Psoas muscle (tissue), 7 donors: ENCODE measurements at regions not wholly inside any gene's neighbourhood (a gene's known extent, or its start where the extent isn't known, plus 50 kb on each side); places are given as distances from the start of the nearest gene placed in this dataset.
"Not testable (repeated sequence)": the region's sequence is repeated elsewhere in the genome, so short reads cannot be mapped to it uniquely, and the experiment has no call there.

ENCODE experiments used
- ATAC-seq, 4 donors: fragments of 200-7000 bp; cut with Tn5 transposase; one replicate each; pipeline ENCODE4 v1.9.1; 2020; ENCODE audit warnings: moderate library complexity in 3 of 4, mild to moderate bottlenecking in 2 of 4
- DNase-seq, 2 donors: peaks; one replicate each; pipeline ENCODE4 v3.0.0-alpha.2; 2020
- H3K27ac ChIP-seq: fragments of 200-600 bp; one replicate; pipeline ENCODE4 v1.8.0; 2022
- H3K27me3 ChIP-seq, 3 donors: fragments of 200-600 bp in 1 of 3; one replicate each; pipeline versions ENCODE4 v1.6.1 to v1.8.0; 2013 to 2022; ENCODE audit warnings: low read length in 2 of 3, mild to moderate bottlenecking in 2 of 3, moderate library complexity in 1 of 3; ENCODE audit not compliant: insufficient read depth in 3 of 3
- H3K36me3 ChIP-seq, 2 donors: fragments of 200-600 bp in 1 of 2; one replicate each; pipeline versions ENCODE4 v1.6.1 to v1.8.0; 2013 to 2022; ENCODE audit warnings: low read depth in 1 of 2, mild to moderate bottlenecking in 1 of 2, moderate library complexity in 1 of 2; ENCODE audit not compliant: insufficient read depth in 1 of 2
- H3K4me1 ChIP-seq: fragments of 200-600 bp; one replicate; pipeline ENCODE4 v1.8.0; 2022
- H3K4me3 ChIP-seq: fragments of 200-600 bp; one replicate; pipeline ENCODE4 v1.8.0; 2022; ENCODE audit warnings: mild to moderate bottlenecking
- H3K9me3 ChIP-seq: fragments of 200-600 bp; one replicate; pipeline ENCODE4 v1.8.0; 2022
- CTCF ChIP-seq: fragments of 200-600 bp; IDR thresholded peaks from one replicate; pipeline ENCODE4 v1.8.0; 2022; ENCODE audit warnings: antibody characterized with exemption
- WGBS, 3 donors: extraction: QIAGEN DNeasy Blood & Tissue Kit; methylation state at CpG; one replicate each; pipeline versions ENCODE4 v1.1.6 to v1.1.7; 2013; 5-methylcytosine and 5-hydroxymethylcytosine counted together
- intact Hi-C, 2 donors: fragments of 100-400 bp; cut with DNase I; formaldehyde crosslinking; loops; one replicate each; pipeline versions ENCODE4 v1.11.0 to v1.14.2; 2022
- donor health status: healthy with polysubstance abuse.
- donor health status: DM: no; HTN: no; CAD: no; lungs with moderate emphysema.
- donor health status: Bipolar disorder and iron deficiency.
- donor health status: healthy.
- donor health status: DM: yes; HTN: yes; CAD: no.
- donor health status: DM: no; HTN: no; CAD: no.
- donor health status: DM: yes; HTN: yes; CAD: no.

GRCh38 chr2:138373993-138374408 is 127.6 kb upstream of the SPOPL start:
- DNase-seq: no peak
- intact Hi-C loops: loop anchor here in 1 of 2 donors (5.0 to 10.0 kb wide), 2 partner anchors 411 to 427 kb away; partner anchors contain the start of gene NXPH2
- 50 to 67% (median 62%) methylated on average over 1 of the region's 1 CpG for WGBS, 3 donors

GRCh38 chr2:138381373-138381772 is 120.2 kb upstream of the SPOPL start:
- Histone ChIP-seq H3K27me3 (peaks cover 0 to 1% (median 0%) of the 10 kb centered on the region in 3 donors), H3K4me1 (no peaks in the 10 kb centered on the region), H3K9me3 (no peaks in the 10 kb centered on the region), H3K27ac (no peak overlapping the region), H3K36me3 (no peaks in the 10 kb centered on the region), H3K4me3 (no peak overlapping the region)
- intact Hi-C loops: no loop called here
- DNase-seq (no peak), ATAC-seq (no peak)
- TF ChIP-seq CTCF: no peak

More at GRCh38 chr2:138373993-138374408, 127.6 kb upstream of the SPOPL start:
- H3K9me3 ChIP-seq: no peaks in the 10 kb centered on the region
- ATAC-seq: peak in 1 of 4 donors; percentile 57
- TF ChIP-seq CTCF: peak; percentile 59
- H3K27ac ChIP-seq: no peak overlapping the region
- H3K27me3 ChIP-seq: no peaks in the 10 kb centered on the region
- H3K4me3 ChIP-seq: no peak overlapping the region
- H3K4me1 ChIP-seq: no peaks in the 10 kb centered on the region
- H3K36me3 ChIP-seq: no peaks in the 10 kb centered on the region

GRCh38 chr2:138382672-138383071 is 118.9 kb upstream of the SPOPL start:
- ATAC-seq: no peak
- WGBS, 3 donors: 88 to 93% (median 92%) methylated on average over 1 of the region's 1 CpG

GRCh38 chr2:138386191-138386590 is 115.4 kb upstream of the SPOPL start:
- WGBS, 3 donors: 88 to 92% (median 89%) methylated on average over 9 of the region's 9 CpGs
- H3K27ac ChIP-seq, H3K9me3 ChIP-seq, H3K27me3 ChIP-seq, H3K36me3 ChIP-seq, ATAC-seq, DNase-seq, intact Hi-C loops, H3K4me1 ChIP-seq, H3K4me3 ChIP-seq: not testable (repeated sequence)

More at GRCh38 chr2:138382672-138383071, 118.9 kb upstream of the SPOPL start:
- no peak overlapping the region for H3K4me3 ChIP-seq
- TF ChIP-seq CTCF: no peak
- H3K27ac ChIP-seq: no peak overlapping the region
- intact Hi-C loops: no loop called here
- DNase-seq: no peak
- no peaks in the 10 kb centered on the region for H3K9me3 ChIP-seq
- peaks cover 0 to 1% (median 0%) of the 10 kb centered on the region in 3 donors for H3K27me3 ChIP-seq
- no peaks in the 10 kb centered on the region for H3K36me3 ChIP-seq
- no peaks in the 10 kb centered on the region for H3K4me1 ChIP-seq

- no peak overlapping the region for H3K4me3 ChIP-seq
- no peak for TF ChIP-seq CTCF
- no peaks in the 10 kb centered on the region for H3K36me3 ChIP-seq
- no peak overlapping the region for H3K27ac ChIP-seq
- WGBS, 3 donors: 83 to 86% (median 86%) methylated on average over 4 of the region's 4 CpGs
- intact Hi-C loops: no loop called here
- H3K27me3 ChIP-seq: no peaks in the 10 kb centered on the region
- no peak for ATAC-seq
- no peaks in the 10 kb centered on the region for H3K4me1 ChIP-seq
- H3K9me3 ChIP-seq: no peaks in the 10 kb centered on the region
- no peak for DNase-seq
These were observed 112.5 kb upstream of the SPOPL start for GRCh38 chr2:138389063-138389462.
